GM19324 (cell line): ENCODE measurements at regions not wholly inside any gene's neighbourhood (a gene's known extent, or its start where the extent isn't known, plus 50 kb on each side); places are given as distances from the start of the nearest gene placed in this dataset.

Source experiments
- ATAC-seq: cut with Tn5 transposase; IDR thresholded peaks from one replicate; pipeline ENCODE4 v1.9.1; 2021; ENCODE audit warnings: mild to moderate bottlenecking, moderate library complexity; ENCODE audit not compliant: unreplicated experiment, low FRiP score

DNA sequence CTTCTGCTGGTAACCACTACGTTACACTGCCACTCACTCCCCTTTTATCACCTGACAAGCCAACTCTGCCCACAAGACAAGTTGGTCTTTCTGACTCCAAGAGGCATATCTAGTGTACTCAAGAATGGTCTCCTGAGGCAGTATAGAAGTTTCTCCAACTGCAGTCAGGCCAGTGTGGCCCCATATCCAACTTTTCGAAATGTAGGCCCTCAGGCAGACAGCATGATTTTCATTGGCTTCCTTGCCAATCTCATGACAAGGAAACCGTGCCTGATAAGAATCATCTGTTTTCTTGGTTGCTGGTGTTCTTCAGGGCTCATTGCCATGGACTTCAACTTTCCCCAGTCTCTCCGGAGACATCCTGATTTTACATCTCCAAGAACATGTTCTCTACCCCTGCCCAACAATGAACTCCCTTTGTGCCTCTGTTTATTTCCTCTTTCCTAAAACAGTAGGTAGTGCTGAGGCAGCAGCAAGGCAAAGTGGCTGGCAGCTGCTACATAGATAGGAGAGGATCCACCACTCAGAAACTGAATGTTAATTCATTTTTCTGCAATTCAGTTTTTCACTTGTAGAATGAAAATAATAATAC lies 62.6 kb upstream of the SEMA6A start:
- ATAC-seq: no peak

DNA sequence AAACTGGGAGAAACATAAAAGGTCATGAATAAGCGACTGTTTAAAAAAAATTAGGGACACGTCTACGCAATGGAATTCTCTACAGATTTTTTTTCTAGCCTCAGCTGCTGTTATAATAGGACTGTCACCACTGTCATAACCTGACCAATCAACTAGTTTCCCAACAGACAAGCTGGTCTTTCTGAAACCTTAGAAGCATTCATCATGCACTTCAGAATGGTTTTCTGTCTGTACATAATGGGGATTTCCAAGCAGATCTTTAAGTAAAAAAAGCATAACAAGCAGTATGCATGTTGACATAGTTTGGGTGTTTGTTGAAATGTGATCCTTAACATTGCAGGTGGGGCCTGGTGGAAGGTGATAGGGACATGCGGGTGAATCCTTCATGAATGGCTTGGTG lies 58.3 kb upstream of the SEMA6A start:
- ATAC-seq: no peak

DNA sequence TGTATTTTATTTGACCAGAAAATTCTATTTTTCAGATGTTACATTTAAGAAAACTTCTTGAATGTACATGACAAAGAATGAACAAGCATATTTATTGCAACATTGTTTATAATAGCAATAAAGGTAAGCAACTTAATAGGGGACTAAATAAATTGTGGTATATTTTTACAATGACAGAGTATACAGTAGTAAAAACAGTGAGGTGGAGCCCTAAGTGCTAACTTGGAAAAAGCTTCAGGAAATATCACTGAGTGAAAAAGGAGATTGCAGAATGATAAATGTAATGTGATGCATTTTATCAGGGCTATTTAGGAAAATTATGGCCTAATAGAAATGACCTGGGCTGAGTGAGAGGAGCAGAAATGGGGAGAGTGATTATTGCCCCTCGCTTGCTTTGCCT lies 56.5 kb upstream of the SEMA6A start:
- ATAC-seq: no peak

DNA sequence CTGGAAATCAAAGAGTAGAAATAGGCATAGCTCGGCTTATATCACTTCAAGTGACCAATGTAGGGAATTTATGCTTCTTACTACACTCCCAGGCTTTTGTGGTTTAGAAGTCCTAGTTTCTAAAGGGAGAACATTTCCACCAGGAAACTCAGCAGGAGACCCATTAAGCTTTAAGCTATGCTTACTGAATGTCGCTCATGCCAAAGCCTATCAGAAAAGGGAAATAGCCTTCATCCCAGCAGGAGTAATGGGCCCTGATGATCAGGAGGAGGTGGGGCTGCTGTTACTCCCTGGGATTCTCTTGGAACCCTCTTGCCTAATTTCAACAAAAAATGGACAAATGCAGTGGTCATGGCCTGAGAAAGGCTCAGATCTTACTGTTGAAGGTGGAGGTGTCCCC lies 54.5 kb upstream of the SEMA6A start:
- ATAC-seq: no peak

DNA sequence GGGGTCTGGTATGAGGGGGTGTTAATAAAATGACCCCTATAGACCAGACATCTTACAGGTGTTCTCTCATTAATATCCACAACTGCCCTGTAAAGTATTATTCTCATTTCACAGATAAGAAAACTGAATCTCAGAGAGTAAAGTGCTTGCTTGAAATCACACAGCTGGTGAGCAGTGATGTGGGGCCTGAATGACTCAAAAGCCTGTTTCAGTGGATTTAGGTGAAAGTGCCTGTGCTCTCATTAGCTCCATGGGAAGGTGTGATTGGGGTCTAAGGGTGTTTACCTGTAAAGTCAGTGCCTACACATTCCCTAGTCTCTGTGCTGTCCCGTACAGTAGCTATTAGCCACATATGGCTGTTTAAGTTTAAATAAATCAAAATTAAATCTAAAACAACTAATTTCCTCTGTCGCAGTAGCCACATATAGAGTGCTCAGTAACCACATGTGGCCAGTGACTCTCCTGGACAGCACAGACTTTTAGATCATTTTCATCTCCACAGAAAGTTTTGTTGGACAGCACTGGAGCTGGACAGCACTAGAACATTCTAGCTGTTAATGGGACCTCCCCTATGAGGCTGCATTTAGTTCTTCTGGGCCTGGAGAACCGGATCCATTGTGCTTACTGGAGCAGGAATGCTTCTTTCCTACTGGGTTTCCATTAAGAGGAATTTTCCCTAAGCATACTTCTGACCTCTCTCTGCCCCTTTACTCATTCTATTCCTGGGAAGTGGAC lies 52.5 kb upstream of the SEMA6A start:
- ATAC-seq: no peak

DNA sequence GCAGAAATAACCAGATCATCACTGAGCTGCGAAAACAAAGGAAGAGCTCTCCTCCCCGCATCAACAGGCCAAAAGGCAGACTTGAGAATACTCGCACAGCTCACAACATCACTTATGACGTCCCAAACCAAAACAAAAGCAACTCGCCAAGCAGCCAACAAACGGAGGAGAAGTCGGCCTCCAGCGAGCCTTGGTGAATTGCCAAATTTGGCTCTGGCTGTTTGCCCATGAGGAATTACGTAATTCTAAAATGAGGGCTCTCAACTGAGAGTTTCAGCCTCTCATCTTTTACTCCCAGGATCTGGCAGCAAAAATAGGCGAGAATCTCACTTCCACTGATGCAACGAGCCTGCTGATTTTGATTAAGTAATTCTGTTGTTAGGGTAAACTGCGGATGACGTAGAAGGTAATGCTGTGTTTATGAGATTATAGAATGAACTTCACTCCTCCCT lies 51.7 kb upstream of the SEMA6A start:
- no peak for ATAC-seq
